Cardiac fibroblast (primary cell): ENCODE measurements at regions not wholly inside any gene's neighbourhood (a gene's known extent, or its start where the extent isn't known, plus 50 kb on each side); places are given as distances from the start of the nearest gene placed in this dataset.
A peak's percentile ranks its signal among the peaks of the same experiment; 100 is the strongest.

Experiments used
- DNase-seq, 2 donors: peaks; one replicate each; pipeline versions ENCODE4 v3.0.0 to v3.0.0-alpha.2; 2010; ENCODE audit warnings: low read depth in 2 of 2
- H3K4me3 ChIP-seq, 2 donors: replicated peaks in 1 of 2; 1 replicate in 1 of 2; 2 replicates in 1 of 2; pipeline ENCODE4 v1.5.1; 2011; ENCODE audit warnings: low read depth in 2 of 2, low read length in 2 of 2, mild to moderate bottlenecking in 2 of 2, moderate library complexity in 1 of 2
- TF ChIP-seq, protein P1 (sequence below): IDR thresholded peaks from one replicate; pipeline ENCODE4 v1.5.1; 2011; ENCODE audit warnings: low read depth, mild to moderate bottlenecking, low read length, inconsistent platforms

GRCh38 chr7:11931307-11931706 is 99.3 kb upstream of the THSD7A start:
- TF ChIP-seq, protein P1, sequence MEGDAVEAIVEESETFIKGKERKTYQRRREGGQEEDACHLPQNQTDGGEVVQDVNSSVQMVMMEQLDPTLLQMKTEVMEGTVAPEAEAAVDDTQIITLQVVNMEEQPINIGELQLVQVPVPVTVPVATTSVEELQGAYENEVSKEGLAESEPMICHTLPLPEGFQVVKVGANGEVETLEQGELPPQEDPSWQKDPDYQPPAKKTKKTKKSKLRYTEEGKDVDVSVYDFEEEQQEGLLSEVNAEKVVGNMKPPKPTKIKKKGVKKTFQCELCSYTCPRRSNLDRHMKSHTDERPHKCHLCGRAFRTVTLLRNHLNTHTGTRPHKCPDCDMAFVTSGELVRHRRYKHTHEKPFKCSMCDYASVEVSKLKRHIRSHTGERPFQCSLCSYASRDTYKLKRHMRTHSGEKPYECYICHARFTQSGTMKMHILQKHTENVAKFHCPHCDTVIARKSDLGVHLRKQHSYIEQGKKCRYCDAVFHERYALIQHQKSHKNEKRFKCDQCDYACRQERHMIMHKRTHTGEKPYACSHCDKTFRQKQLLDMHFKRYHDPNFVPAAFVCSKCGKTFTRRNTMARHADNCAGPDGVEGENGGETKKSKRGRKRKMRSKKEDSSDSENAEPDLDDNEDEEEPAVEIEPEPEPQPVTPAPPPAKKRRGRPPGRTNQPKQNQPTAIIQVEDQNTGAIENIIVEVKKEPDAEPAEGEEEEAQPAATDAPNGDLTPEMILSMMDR, result no peak
- H3K4me3 ChIP-seq, result no peak overlapping the region
- DNase-seq, result no peak

DNA sequence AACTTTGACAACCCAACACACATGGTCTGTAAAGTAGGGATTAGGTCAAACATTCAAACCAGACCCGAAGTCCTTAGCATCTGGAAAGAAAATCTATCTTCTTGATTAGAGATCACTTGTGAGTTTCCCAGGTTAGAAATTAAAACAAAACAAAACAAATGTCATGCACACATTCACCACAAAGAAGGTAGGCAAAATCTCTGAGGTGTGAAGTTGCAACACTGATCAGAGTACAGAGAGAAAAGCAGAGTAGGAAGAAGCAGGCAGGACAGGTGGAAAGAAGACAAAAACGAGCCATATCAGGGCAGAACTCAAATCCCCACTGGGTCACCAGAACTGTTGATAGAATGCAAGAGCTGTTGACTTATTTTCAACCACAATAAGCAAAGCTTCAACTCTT is 102.8 kb upstream of the THSD7A start:
- TF ChIP-seq, protein P1, result no peak
- DNase-seq, result no peak

GRCh38 chr7:11935905-11936304 is 103.9 kb upstream of the THSD7A start:
- TF ChIP-seq, protein P1, result no peak
- H3K4me3 ChIP-seq, result no peak overlapping the region
- DNase-seq, result peak in 1 of 2 donors; percentile 54

More for the DNA sequence above, 102.8 kb upstream of the THSD7A start:
- H3K4me3 ChIP-seq, result no peak overlapping the region

DNA sequence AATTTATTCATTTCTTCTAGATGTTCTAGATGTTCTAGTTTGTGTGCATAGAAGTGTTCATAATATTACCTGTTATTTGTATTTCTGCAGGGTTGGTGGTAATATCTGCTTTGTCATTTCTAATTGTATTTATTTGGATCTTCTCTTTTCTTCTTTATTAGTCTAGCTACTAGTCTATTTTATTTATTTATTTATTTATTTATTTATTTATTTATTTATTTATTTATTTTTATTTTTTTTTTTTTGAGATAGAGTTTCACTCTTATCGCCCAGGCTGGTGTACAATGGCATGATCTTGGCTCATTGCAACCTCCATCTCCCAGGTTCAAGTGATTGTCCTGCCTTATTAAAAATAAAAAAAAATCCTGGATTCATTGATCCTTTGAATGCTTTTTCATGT is 114.8 kb upstream of the THSD7A start:
- DNase-seq, result no peak
- TF ChIP-seq, protein P1, result no peak
- H3K4me3 ChIP-seq, result no peak overlapping the region

GRCh38 chr7:11950281-11950680 is 118.3 kb upstream of the THSD7A start:
- DNase-seq, result no peak
- TF ChIP-seq, protein P1, result no peak
- H3K4me3 ChIP-seq, result no peak overlapping the region

DNA sequence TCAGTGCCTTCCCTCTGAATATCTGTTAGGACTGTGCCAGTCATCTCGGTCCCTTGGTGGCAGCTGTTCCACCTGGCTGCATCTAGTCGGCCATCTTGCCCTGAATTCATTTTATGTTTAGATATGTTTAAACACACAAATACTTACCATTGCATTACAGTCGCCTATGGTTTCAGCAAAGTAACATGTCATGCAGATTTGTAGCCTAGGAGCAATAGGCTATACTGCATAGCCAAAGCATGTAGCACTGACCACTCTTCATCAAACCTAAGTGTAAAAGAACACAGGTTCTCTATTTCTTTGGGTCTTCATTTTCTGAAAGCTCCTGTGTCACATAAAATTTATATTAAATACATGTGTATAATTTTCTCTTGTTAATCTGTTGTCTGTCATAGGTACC is 118.9 kb upstream of the THSD7A start:
- no peak for DNase-seq
- no peak overlapping the region for H3K4me3 ChIP-seq
- TF ChIP-seq, protein P1, result no peak

GRCh38 chr7:11951909-11952308 is 119.9 kb upstream of the THSD7A start:
- peak in 1 of 2 donors; percentile 2 for DNase-seq
- no peak overlapping the region for H3K4me3 ChIP-seq
- TF ChIP-seq, protein P1, result no peak
